Testis (tissue), 2 donors: ENCODE measurements at regions not wholly inside any gene's neighbourhood (a gene's known extent, or its start where the extent isn't known, plus 50 kb on each side); places are given as distances from the start of the nearest gene placed in this dataset.

ENCODE experiments used
- POLR2A ChIP-seq: fragments of 450-650 bp; IDR thresholded peaks from one replicate; pipeline ENCODE4 v1.6.1; 2017; ENCODE audit warnings: antibody characterized with exemption, mild to moderate bottlenecking, moderate library complexity
- TF ChIP-seq, protein P1 (sequence below), 3 experiments: fragments of 450-650 bp in 2 of 3; fragments of 200-600 bp in 1 of 3; sonication (generic) in 1 of 3; IDR thresholded peaks; one replicate each; pipeline ENCODE4 v1.5.1; 2016 to 2019; ENCODE audit warnings: antibody characterized with exemption in 3 of 3, mild to moderate bottlenecking in 2 of 3, moderate library complexity in 1 of 3

- TF ChIP-seq, protein P1, sequence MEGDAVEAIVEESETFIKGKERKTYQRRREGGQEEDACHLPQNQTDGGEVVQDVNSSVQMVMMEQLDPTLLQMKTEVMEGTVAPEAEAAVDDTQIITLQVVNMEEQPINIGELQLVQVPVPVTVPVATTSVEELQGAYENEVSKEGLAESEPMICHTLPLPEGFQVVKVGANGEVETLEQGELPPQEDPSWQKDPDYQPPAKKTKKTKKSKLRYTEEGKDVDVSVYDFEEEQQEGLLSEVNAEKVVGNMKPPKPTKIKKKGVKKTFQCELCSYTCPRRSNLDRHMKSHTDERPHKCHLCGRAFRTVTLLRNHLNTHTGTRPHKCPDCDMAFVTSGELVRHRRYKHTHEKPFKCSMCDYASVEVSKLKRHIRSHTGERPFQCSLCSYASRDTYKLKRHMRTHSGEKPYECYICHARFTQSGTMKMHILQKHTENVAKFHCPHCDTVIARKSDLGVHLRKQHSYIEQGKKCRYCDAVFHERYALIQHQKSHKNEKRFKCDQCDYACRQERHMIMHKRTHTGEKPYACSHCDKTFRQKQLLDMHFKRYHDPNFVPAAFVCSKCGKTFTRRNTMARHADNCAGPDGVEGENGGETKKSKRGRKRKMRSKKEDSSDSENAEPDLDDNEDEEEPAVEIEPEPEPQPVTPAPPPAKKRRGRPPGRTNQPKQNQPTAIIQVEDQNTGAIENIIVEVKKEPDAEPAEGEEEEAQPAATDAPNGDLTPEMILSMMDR (IDR thresholded peaks at IDR 0.05) = no peak
- TF ChIP-seq POLR2A = no peak
Measured at GRCh38 chr2:56455642-56456041, 271.9 kb downstream of the CCDC85A start.
